HEK293T (cell line): ENCODE measurements at regions not wholly inside any gene's neighbourhood (a gene's known extent, or its start where the extent isn't known, plus 50 kb on each side); places are given as distances from the start of the nearest gene placed in this dataset.

Experiments used
- BHLHE40 ChIP-seq: fragments of 450-650 bp; IDR thresholded peaks from 2 replicates; pipeline ENCODE4 v1.6.1; 2016; ENCODE audit warnings: mild to moderate bottlenecking, moderate library complexity, borderline replicate concordance
- FOXA1 ChIP-seq: fragments of 450-650 bp; IDR thresholded peaks from 2 replicates; pipeline ENCODE4 v1.6.1; 2016; ENCODE audit warnings: mild to moderate bottlenecking
- HDGF ChIP-seq: fragments of 450-650 bp; IDR thresholded peaks from 2 replicates; pipeline ENCODE4 v1.6.1; 2017; ENCODE audit warnings: antibody characterized with exemption, borderline replicate concordance
- NFRKB ChIP-seq: fragments of 450-650 bp; IDR thresholded peaks from 2 replicates; pipeline ENCODE4 v1.6.1; 2016; ENCODE audit warnings: mild to moderate bottlenecking, moderate library complexity
- SP1 ChIP-seq: fragments of 450-650 bp; IDR thresholded peaks from 2 replicates; pipeline ENCODE4 v1.6.1; 2017
- SUZ12 ChIP-seq: fragments of 450-650 bp; IDR thresholded peaks from 2 replicates; pipeline ENCODE4 v1.6.1; 2016; ENCODE audit warnings: mild to moderate bottlenecking

DNA sequence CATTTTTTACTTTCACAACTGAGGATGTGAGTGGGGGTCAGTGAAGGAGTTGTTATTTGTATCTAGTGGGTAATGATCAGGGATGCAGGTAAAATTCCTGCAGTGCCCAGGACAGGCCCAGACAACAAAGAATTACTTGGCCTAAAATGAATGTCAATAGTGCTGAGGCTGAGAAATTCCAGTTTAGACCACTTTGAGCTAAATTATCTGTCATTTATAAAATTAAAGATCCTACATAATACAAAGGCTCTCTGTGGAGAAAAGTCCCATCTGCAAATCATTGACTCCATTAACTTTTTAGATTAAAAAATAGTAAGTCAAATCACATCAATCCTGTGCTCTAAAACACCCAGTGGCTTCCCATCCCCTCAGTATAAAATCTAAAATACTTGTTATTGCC, 130.7 kb upstream of the COL11A1 start:
- no peak for TF ChIP-seq FOXA1
- TF ChIP-seq SP1, result no peak
- TF ChIP-seq BHLHE40, result no peak
- TF ChIP-seq NFRKB, result no peak
- TF ChIP-seq HDGF, result no peak
- no peak for TF ChIP-seq SUZ12
